ENCODE measurements at regions not wholly inside any gene's neighbourhood (a gene's known extent, or its start where the extent isn't known, plus 50 kb on each side); places are given as distances from the start of the nearest gene placed in this dataset.

DNA sequence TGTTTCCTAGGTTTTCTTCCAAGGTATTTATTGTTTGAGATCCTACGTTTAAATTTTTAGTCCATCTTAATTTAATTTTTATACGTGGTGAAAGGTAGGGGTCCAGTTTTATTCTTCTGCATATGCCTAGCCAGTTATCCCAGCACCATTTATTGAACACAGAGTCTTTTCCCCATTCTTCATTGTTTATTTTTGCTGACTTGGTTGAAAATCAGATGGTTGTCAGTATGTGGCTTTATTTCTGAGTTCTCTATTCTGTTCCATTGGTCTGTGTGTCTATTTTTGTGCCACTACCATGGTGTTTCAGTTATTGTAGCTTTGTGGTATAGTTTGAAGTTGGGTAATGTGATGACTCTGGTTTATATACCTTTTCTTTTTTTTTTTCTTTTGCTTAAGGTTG lies 753.0 kb upstream of the GOT2 start:
- Histone ChIP-seq H3K36me3 (replicated peaks in 1 of 2; ENCODE audit: control insufficient read depth in 1 of 2, insufficient read depth in 2 of 2, low read length in 1 of 2) (no peaks in the 10 kb centered on the region), H3K9ac (no peak overlapping the region), H3K79me2 (ENCODE audit: insufficient read depth) (no peaks in the 10 kb centered on the region), H2AFZ (ENCODE audit: low read depth) (no peak overlapping the region), H3K4me1 (ENCODE audit: control insufficient read depth in 1 of 2, insufficient read depth in 2 of 2, low read depth in 1 of 2, low read length in 1 of 2) (no peaks in the 10 kb centered on the region), H4K20me1 (ENCODE audit: insufficient read depth) (no peaks in the 10 kb centered on the region), H3K27ac (ENCODE audit: low read depth in 2 of 2, low read length in 1 of 2) (no peak overlapping the region), H3K9me2 (no peaks in the 10 kb centered on the region), H3K27me3 (ENCODE audit: insufficient read depth) (no peaks in the 10 kb centered on the region), H3K4me3 (ENCODE audit: low read depth in 2 of 2, low read length in 1 of 2) (no peak overlapping the region), H3F3A (replicated peaks; ENCODE audit: insufficient read depth) (no peaks in the 10 kb centered on the region), H3K4me2 (no peak overlapping the region), H3K9me3 (no peaks in the 10 kb centered on the region; the same call in 1 of the 2 replicates)
- POLR2A ChIA-PET = no interaction called here
- 31% methylated on average over 2 of the region's 2 CpGs for WGBS (ENCODE audit: low lambda C conversion rate)
- no peak for DNase-seq
- CTCF ChIA-PET = no interaction called here
- TF ChIP-seq EZH2phosphoT487 (IDR thresholded peaks at IDR 0.05; ENCODE audit: borderline replicate concordance, low read depth) (no peak), MEF2A (IDR thresholded peaks at IDR 0.05; ENCODE audit: borderline replicate concordance, low read depth) (no peak), NFIC (IDR thresholded peaks at IDR 0.05; ENCODE audit: borderline replicate concordance) (no peak), FOXM1 (IDR thresholded peaks at IDR 0.05; ENCODE audit: low read depth) (no peak), RFX5 (IDR thresholded peaks at IDR 0.05; ENCODE audit: low read length) (no peak), SMC3 (IDR thresholded peaks at IDR 0.05; ENCODE audit: low read depth, low read length) (no peak), RXRA (IDR thresholded peaks at IDR 0.05; ENCODE audit: borderline replicate concordance, low read depth) (no peak), GABPA (IDR thresholded peaks at IDR 0.05; ENCODE audit: low read depth) (no peak), TCF12 (IDR thresholded peaks at IDR 0.05) (no peak), EP300 (IDR thresholded peaks at IDR 0.05; ENCODE audit: borderline replicate concordance in 1 of 2, low read depth in 1 of 2, low read length in 1 of 2) (no peak), YY1 (IDR thresholded peaks at IDR 0.05; ENCODE audit: low read depth) (no peak), CHD2 (IDR thresholded peaks at IDR 0.05; ENCODE audit: low read length, partially characterized antibody) (no peak), SIN3A (IDR thresholded peaks at IDR 0.05; ENCODE audit: borderline replicate concordance, low read depth, low read length) (no peak)
- TF ChIP-seq, protein P1, sequence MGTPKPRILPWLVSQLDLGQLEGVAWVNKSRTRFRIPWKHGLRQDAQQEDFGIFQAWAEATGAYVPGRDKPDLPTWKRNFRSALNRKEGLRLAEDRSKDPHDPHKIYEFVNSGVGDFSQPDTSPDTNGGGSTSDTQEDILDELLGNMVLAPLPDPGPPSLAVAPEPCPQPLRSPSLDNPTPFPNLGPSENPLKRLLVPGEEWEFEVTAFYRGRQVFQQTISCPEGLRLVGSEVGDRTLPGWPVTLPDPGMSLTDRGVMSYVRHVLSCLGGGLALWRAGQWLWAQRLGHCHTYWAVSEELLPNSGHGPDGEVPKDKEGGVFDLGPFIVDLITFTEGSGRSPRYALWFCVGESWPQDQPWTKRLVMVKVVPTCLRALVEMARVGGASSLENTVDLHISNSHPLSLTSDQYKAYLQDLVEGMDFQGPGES (IDR thresholded peaks at IDR 0.05; ENCODE audit: low read depth, low read length) = no peak
- TF ChIP-seq, protein P2, sequence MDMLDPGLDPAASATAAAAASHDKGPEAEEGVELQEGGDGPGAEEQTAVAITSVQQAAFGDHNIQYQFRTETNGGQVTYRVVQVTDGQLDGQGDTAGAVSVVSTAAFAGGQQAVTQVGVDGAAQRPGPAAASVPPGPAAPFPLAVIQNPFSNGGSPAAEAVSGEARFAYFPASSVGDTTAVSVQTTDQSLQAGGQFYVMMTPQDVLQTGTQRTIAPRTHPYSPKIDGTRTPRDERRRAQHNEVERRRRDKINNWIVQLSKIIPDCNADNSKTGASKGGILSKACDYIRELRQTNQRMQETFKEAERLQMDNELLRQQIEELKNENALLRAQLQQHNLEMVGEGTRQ (IDR thresholded peaks at IDR 0.05; ENCODE audit: borderline replicate concordance, low read depth, low read length) = no peak
- TF ChIP-seq, protein P3, sequence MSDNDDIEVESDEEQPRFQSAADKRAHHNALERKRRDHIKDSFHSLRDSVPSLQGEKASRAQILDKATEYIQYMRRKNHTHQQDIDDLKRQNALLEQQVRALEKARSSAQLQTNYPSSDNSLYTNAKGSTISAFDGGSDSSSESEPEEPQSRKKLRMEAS (IDR thresholded peaks at IDR 0.05; ENCODE audit: low read depth) = no peak
- TF ChIP-seq, protein P4, sequence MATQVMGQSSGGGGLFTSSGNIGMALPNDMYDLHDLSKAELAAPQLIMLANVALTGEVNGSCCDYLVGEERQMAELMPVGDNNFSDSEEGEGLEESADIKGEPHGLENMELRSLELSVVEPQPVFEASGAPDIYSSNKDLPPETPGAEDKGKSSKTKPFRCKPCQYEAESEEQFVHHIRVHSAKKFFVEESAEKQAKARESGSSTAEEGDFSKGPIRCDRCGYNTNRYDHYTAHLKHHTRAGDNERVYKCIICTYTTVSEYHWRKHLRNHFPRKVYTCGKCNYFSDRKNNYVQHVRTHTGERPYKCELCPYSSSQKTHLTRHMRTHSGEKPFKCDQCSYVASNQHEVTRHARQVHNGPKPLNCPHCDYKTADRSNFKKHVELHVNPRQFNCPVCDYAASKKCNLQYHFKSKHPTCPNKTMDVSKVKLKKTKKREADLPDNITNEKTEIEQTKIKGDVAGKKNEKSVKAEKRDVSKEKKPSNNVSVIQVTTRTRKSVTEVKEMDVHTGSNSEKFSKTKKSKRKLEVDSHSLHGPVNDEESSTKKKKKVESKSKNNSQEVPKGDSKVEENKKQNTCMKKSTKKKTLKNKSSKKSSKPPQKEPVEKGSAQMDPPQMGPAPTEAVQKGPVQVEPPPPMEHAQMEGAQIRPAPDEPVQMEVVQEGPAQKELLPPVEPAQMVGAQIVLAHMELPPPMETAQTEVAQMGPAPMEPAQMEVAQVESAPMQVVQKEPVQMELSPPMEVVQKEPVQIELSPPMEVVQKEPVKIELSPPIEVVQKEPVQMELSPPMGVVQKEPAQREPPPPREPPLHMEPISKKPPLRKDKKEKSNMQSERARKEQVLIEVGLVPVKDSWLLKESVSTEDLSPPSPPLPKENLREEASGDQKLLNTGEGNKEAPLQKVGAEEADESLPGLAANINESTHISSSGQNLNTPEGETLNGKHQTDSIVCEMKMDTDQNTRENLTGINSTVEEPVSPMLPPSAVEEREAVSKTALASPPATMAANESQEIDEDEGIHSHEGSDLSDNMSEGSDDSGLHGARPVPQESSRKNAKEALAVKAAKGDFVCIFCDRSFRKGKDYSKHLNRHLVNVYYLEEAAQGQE (IDR thresholded peaks at IDR 0.05; ENCODE audit: low read depth, low read length) = no peak
- TF ChIP-seq, protein P5, sequence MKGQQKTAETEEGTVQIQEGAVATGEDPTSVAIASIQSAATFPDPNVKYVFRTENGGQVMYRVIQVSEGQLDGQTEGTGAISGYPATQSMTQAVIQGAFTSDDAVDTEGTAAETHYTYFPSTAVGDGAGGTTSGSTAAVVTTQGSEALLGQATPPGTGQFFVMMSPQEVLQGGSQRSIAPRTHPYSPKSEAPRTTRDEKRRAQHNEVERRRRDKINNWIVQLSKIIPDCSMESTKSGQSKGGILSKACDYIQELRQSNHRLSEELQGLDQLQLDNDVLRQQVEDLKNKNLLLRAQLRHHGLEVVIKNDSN (IDR thresholded peaks at IDR 0.05; ENCODE audit: borderline replicate concordance, low read depth) = no peak
- TF ChIP-seq, protein P6, sequence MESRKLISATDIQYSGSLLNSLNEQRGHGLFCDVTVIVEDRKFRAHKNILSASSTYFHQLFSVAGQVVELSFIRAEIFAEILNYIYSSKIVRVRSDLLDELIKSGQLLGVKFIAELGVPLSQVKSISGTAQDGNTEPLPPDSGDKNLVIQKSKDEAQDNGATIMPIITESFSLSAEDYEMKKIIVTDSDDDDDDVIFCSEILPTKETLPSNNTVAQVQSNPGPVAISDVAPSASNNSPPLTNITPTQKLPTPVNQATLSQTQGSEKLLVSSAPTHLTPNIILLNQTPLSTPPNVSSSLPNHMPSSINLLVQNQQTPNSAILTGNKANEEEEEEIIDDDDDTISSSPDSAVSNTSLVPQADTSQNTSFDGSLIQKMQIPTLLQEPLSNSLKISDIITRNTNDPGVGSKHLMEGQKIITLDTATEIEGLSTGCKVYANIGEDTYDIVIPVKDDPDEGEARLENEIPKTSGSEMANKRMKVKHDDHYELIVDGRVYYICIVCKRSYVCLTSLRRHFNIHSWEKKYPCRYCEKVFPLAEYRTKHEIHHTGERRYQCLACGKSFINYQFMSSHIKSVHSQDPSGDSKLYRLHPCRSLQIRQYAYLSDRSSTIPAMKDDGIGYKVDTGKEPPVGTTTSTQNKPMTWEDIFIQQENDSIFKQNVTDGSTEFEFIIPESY (IDR thresholded peaks at IDR 0.05; ENCODE audit: borderline replicate concordance, low read depth) = no peak
- TF ChIP-seq, protein P7, sequence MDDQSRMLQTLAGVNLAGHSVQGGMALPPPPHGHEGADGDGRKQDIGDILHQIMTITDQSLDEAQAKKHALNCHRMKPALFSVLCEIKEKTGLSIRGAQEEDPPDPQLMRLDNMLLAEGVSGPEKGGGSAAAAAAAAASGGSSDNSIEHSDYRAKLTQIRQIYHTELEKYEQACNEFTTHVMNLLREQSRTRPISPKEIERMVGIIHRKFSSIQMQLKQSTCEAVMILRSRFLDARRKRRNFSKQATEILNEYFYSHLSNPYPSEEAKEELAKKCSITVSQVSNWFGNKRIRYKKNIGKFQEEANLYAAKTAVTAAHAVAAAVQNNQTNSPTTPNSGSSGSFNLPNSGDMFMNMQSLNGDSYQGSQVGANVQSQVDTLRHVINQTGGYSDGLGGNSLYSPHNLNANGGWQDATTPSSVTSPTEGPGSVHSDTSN (IDR thresholded peaks at IDR 0.05) = no peak

All from SK-N-SH (cell line).